CD4-positive, alpha-beta T cell treated with Interleukin-15 for 1 hour (primary cell): ENCODE measurements at regions not wholly inside any gene's neighbourhood (a gene's known extent, or its start where the extent isn't known, plus 50 kb on each side); places are given as distances from the start of the nearest gene placed in this dataset.

Source experiments
- DNase-seq: peaks from one replicate; pipeline ENCODE4 v3.0.0-alpha.2; 2020

- no peak for DNase-seq
These were observed 186.9 kb upstream of the STARD13 start for GRCh38 chr13:33472446-33472845.

GRCh38 chr13:33479105-33479504 lies 193.6 kb upstream of the STARD13 start:
- DNase-seq, result no peak

GRCh38 chr13:33480561-33480960 lies 195.0 kb upstream of the STARD13 start:
- DNase-seq, result no peak

- DNase-seq, result no peak
These were observed 197.9 kb upstream of the STARD13 start for GRCh38 chr13:33483471-33483870.

GRCh38 chr13:33485247-33485646 lies 199.7 kb upstream of the STARD13 start:
- no peak for DNase-seq

- DNase-seq, result no peak
These were observed 202.2 kb upstream of the STARD13 start for GRCh38 chr13:33487575-33488243.

- DNase-seq, result no peak
These were observed 204.0 kb upstream of the STARD13 start for GRCh38 chr13:33489563-33489962.

GRCh38 chr13:33490461-33491327 lies 205.1 kb upstream of the STARD13 start:
- no peak for DNase-seq

GRCh38 chr13:33493672-33494365 lies 208.3 kb upstream of the STARD13 start:
- no peak for DNase-seq

- no peak for DNase-seq
These were observed 209.1 kb upstream of the STARD13 start for GRCh38 chr13:33494596-33495204.

GRCh38 chr13:33496336-33496735 lies 210.8 kb upstream of the STARD13 start:
- no peak for DNase-seq

GRCh38 chr13:33497146-33497845 lies 211.7 kb upstream of the STARD13 start:
- DNase-seq, result no peak

- no peak for DNase-seq
These were observed 222.5 kb upstream of the STARD13 start for GRCh38 chr13:33508060-33508459.

- no peak for DNase-seq
These were observed 224.2 kb upstream of the STARD13 start for GRCh38 chr13:33509642-33510229.

GRCh38 chr13:33510350-33510970 lies 224.9 kb upstream of the STARD13 start:
- DNase-seq, result no peak

GRCh38 chr13:33512880-33513554 lies 227.5 kb upstream of the STARD13 start:
- DNase-seq, result no peak

GRCh38 chr13:33514362-33514761 lies 228.8 kb upstream of the STARD13 start:
- no peak for DNase-seq

GRCh38 chr13:33515146-33515545 lies 229.6 kb upstream of the STARD13 start:
- no peak for DNase-seq

- DNase-seq, result no peak
These were observed 232.9 kb upstream of the STARD13 start for GRCh38 chr13:33518452-33518851.

GRCh38 chr13:33519561-33520467 lies 234.3 kb upstream of the STARD13 start:
- DNase-seq, result no peak
